ENCODE measurements at regions not wholly inside any gene's neighbourhood (a gene's known extent, or its start where the extent isn't known, plus 50 kb on each side); places are given as distances from the start of the nearest gene placed in this dataset.

GRCh38 chr16:66263973-66264310 lies 102.5 kb upstream of the CDH5 start:
- CTCF ChIA-PET, result no interaction called here
- Histone ChIP-seq H3K9me3 (ENCODE audit: low read length) (no peaks in the 10 kb centered on the region), H3K79me2 (ENCODE audit: low read length) (no peaks in the 10 kb centered on the region), H3K9me2 (replicated peaks; ENCODE audit: low read length) (no peaks in the 10 kb centered on the region), H3K27ac (ENCODE audit: low read length) (no peak overlapping the region), H3K4me1 (ENCODE audit: insufficient read depth, low read length) (peaks cover 5% of the 10 kb centered on the region; the same call in 1 of the 2 replicates), H3K27me3 (ENCODE audit: low read length) (no peaks in the 10 kb centered on the region), H2AFZ (ENCODE audit: low read length) (no peak overlapping the region), H3K9ac (ENCODE audit: low read length) (no peak overlapping the region), H3F3A (ENCODE audit: low read length, unreplicated experiment) (no peaks in the 10 kb centered on the region), H3K4me3 (ENCODE audit: low read length) (no peak overlapping the region), H3K36me3 (ENCODE audit: low read depth, low read length) (no peaks in the 10 kb centered on the region), H3K4me2 (ENCODE audit: low read length) (no peak overlapping the region), H4K20me1 (ENCODE audit: low read length) (no peaks in the 10 kb centered on the region)
- POLR2A ChIA-PET (ENCODE audit: unreplicated experiment), result no interaction called here
- no TSS peak for BruUV-seq (replicated peaks)
- ATAC-seq, result no peak
- intact Hi-C loops (cut with micrococcal nuclease), result no loop called here
- no peak for TF ChIP-seq EZH2 (IDR thresholded peaks at IDR 0.05; ENCODE audit: low read length, unreplicated experiment)
- TF ChIP-seq, protein P1, sequence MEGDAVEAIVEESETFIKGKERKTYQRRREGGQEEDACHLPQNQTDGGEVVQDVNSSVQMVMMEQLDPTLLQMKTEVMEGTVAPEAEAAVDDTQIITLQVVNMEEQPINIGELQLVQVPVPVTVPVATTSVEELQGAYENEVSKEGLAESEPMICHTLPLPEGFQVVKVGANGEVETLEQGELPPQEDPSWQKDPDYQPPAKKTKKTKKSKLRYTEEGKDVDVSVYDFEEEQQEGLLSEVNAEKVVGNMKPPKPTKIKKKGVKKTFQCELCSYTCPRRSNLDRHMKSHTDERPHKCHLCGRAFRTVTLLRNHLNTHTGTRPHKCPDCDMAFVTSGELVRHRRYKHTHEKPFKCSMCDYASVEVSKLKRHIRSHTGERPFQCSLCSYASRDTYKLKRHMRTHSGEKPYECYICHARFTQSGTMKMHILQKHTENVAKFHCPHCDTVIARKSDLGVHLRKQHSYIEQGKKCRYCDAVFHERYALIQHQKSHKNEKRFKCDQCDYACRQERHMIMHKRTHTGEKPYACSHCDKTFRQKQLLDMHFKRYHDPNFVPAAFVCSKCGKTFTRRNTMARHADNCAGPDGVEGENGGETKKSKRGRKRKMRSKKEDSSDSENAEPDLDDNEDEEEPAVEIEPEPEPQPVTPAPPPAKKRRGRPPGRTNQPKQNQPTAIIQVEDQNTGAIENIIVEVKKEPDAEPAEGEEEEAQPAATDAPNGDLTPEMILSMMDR (conservative IDR thresholded peaks at IDR 0.05; ENCODE audit: low read depth, low read length), result no peak
- DNase-seq, result no peak

GRCh38 chr16:66263168-66263972 lies 103.1 kb upstream of the CDH5 start:
- ChIA-PET CTCF (no interaction called here), POLR2A (ENCODE audit: unreplicated experiment) (no interaction called here)
- Histone ChIP-seq H3K4me3 (ENCODE audit: low read length) (no peak overlapping the region), H3K27me3 (ENCODE audit: low read length) (no peaks in the 10 kb centered on the region), H3K79me2 (ENCODE audit: low read length) (no peaks in the 10 kb centered on the region), H3K4me1 (ENCODE audit: insufficient read depth, low read length) (peaks cover 4% of the 10 kb centered on the region; the same call in 1 of the 2 replicates), H3K27ac (ENCODE audit: low read length) (no peak overlapping the region), H3K9me3 (ENCODE audit: low read length) (no peaks in the 10 kb centered on the region), H3K4me2 (ENCODE audit: low read length) (no peak overlapping the region), H4K20me1 (ENCODE audit: low read length) (no peaks in the 10 kb centered on the region), H3F3A (ENCODE audit: low read length, unreplicated experiment) (no peaks in the 10 kb centered on the region), H2AFZ (ENCODE audit: low read length) (no peak overlapping the region), H3K36me3 (ENCODE audit: low read depth, low read length) (no peaks in the 10 kb centered on the region), H3K9ac (ENCODE audit: low read length) (no peak overlapping the region), H3K9me2 (replicated peaks; ENCODE audit: low read length) (no peaks in the 10 kb centered on the region)
- ATAC-seq, result no peak
- intact Hi-C loops (cut with micrococcal nuclease), result no loop called here
- no TSS peak for BruUV-seq (replicated peaks)
- DNase-seq, result no peak
- TF ChIP-seq EZH2 (IDR thresholded peaks at IDR 0.05; ENCODE audit: low read length, unreplicated experiment), result no peak
- TF ChIP-seq, protein P1 (conservative IDR thresholded peaks at IDR 0.05; ENCODE audit: low read depth, low read length), result no peak

DNA sequence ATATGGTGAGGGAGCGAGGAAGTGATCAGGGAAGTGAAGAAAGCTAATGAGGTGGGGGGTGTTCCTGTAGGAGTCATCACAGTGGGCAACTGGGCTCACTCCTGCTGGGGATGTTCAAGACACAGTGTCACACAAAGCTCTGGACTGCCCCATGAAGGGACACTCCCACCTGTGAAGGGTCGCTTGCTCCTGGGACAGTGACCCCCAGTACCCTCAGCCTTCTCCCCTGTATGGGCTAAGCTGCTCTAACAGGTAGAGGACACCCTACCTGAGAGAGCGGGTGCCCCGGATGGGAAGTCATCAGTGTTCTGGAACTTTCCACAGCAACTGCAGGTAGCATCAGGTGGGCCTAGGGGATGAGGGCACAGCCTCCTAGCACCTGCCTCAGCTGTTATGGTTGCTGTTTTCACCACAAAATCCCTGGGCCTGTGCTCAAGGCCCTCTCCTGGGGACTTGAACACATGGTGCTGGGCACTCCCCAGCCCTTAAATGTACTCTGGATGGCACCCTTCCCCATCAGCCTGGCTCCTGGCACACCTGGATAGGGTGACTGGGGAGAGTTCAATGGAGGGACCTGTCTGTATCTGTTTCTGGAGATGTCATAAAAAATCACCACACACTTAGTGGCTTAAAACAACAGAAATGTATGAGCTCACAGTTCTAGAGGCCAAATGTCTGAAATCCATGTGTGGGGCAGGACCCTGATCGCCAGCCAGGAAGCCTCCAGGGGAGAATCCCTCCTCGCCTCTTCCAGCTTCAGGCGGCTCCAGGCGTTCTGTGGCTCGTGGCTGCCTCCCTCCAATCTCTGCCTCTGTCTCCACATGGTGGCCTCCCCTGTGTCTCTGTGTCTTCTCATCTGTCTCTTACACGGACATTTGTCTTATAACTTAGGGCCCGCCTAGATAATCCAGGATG lies 104.0 kb upstream of the CDH5 start:
- H4K20me1 ChIP-seq (ENCODE audit: low read length), result no peaks in the 10 kb centered on the region

More for the DNA sequence above, 104.0 kb upstream of the CDH5 start:
- no peaks in the 10 kb centered on the region for H3K79me2 ChIP-seq (ENCODE audit: low read length)
- CTCF ChIA-PET, result no interaction called here
- ATAC-seq (no peak), DNase-seq (no peak)
- no peaks in the 10 kb centered on the region for H3K36me3 ChIP-seq (ENCODE audit: low read depth, low read length)
- TF ChIP-seq EZH2phosphoT487 (IDR thresholded peaks at IDR 0.05; ENCODE audit: borderline replicate concordance, low read length) (no peak), EZH2 (IDR thresholded peaks at IDR 0.05; ENCODE audit: low read length, unreplicated experiment) (no peak)
- TF ChIP-seq, protein P1 (conservative IDR thresholded peaks at IDR 0.05; ENCODE audit: low read depth, low read length), result no peak
- POLR2A ChIA-PET (ENCODE audit: unreplicated experiment), result no interaction called here
- no peaks in the 10 kb centered on the region for H3K9me2 ChIP-seq (replicated peaks; ENCODE audit: low read length)
- no peak overlapping the region for H3K27ac ChIP-seq (ENCODE audit: low read length)
- no peak overlapping the region for H3K4me2 ChIP-seq (ENCODE audit: low read length)
- H3K4me3 ChIP-seq (ENCODE audit: low read length), result no peak overlapping the region
- no peaks in the 10 kb centered on the region for H3F3A ChIP-seq (ENCODE audit: low read length, unreplicated experiment)
- H3K4me1 ChIP-seq (ENCODE audit: insufficient read depth, low read length), result no peaks in the 10 kb centered on the region
- H3K9me3 ChIP-seq (ENCODE audit: low read length), result no peaks in the 10 kb centered on the region
- H3K27me3 ChIP-seq (ENCODE audit: low read length), result no peaks in the 10 kb centered on the region
- H3K9ac ChIP-seq (ENCODE audit: low read length), result no peak overlapping the region
- H2AFZ ChIP-seq (ENCODE audit: low read length), result no peak overlapping the region
- BruUV-seq (replicated peaks), result no TSS peak
- intact Hi-C loops (cut with micrococcal nuclease), result no loop called here
